ENCODE measurements at regions not wholly inside any gene's neighbourhood (a gene's known extent, or its start where the extent isn't known, plus 50 kb on each side); places are given as distances from the start of the nearest gene placed in this dataset.

DNA sequence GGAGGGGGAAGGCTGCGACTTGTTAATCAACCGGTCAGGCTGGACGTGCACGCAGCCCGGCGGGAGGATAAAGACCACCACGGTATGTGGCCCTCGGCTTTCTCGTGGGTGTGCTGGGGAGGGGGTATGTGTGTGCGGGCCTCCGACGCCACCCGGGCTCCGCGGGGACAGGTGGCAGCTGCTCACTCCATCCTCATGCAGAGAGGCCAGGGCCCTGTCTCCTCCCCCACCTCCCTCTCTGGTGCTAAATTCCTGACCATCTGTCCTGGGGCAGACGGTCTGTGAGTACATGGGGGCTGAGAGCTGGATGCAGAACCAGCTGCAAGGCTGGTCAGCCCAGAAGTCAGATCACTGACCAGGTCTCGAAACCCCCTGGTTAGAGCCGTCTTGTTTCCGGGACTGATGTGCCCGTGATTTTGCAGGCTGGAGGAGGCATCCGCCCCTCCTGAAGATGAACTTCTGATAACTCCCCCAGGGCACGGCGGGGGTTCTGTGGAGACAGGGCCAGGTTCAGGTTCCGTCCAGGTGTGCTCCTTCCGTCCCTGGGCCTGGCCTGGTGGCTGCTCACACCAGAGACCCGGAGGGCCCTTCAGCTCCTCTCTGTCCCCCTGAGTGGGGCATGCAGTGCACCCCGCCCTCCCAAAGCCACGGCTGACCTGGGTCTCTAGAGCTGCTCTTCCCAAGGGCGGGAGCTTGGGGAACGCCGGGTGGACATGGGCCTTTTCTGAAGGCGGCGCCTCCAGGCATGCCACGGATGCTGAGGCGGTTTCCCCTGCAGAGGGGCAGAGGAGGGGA lies 1119.7 kb downstream of the BRD1 start:
- no peaks in the 10 kb centered on the region; a peak in 1 of 4 replicates for H3K9me3 ChIP-seq (ENCODE audit: control insufficient read depth in 1 of 2, insufficient read depth in 1 of 2, low read depth in 1 of 2, low read length in 2 of 2)
- TF ChIP-seq, protein P1, sequence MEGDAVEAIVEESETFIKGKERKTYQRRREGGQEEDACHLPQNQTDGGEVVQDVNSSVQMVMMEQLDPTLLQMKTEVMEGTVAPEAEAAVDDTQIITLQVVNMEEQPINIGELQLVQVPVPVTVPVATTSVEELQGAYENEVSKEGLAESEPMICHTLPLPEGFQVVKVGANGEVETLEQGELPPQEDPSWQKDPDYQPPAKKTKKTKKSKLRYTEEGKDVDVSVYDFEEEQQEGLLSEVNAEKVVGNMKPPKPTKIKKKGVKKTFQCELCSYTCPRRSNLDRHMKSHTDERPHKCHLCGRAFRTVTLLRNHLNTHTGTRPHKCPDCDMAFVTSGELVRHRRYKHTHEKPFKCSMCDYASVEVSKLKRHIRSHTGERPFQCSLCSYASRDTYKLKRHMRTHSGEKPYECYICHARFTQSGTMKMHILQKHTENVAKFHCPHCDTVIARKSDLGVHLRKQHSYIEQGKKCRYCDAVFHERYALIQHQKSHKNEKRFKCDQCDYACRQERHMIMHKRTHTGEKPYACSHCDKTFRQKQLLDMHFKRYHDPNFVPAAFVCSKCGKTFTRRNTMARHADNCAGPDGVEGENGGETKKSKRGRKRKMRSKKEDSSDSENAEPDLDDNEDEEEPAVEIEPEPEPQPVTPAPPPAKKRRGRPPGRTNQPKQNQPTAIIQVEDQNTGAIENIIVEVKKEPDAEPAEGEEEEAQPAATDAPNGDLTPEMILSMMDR (IDR thresholded peaks at IDR 0.05 in 2 of 3, conservative IDR thresholded peaks at IDR 0.05 in 1 of 3; ENCODE audit: borderline replicate concordance in 1 of 3, insufficient read depth in 1 of 3, low read depth in 2 of 3, low read length in 2 of 3), result no peak
- TF ChIP-seq ZBTB33 (IDR thresholded peaks at IDR 0.05; ENCODE audit: extremely low read depth, insufficient replicate concordance, low read length), result no peak
- no peak for TF ChIP-seq YY1 (IDR thresholded peaks at IDR 0.05; ENCODE audit: extremely low read depth, insufficient replicate concordance, low read depth, low read length)
- no peak for TF ChIP-seq SP1 (IDR thresholded peaks at IDR 0.05; ENCODE audit: low read depth)
- TF ChIP-seq SIN3A (IDR thresholded peaks at IDR 0.05; ENCODE audit: low read depth), result no peak
- no peak for TF ChIP-seq ELF1 (IDR thresholded peaks at IDR 0.05; ENCODE audit: borderline replicate concordance, low read depth)
- no peak for TF ChIP-seq SRF (IDR thresholded peaks at IDR 0.05; ENCODE audit: low read depth)
- TF ChIP-seq RAD21 (IDR thresholded peaks at IDR 0.05; ENCODE audit: low read depth), result no peak
- TF ChIP-seq EGR1 (IDR thresholded peaks at IDR 0.05; ENCODE audit: low read depth), result no peak
- no peak for TF ChIP-seq EZH2 (IDR thresholded peaks at IDR 0.05)
- TF ChIP-seq CEBPB (IDR thresholded peaks at IDR 0.05; ENCODE audit: low read depth), result no peak
- TF ChIP-seq, protein P2, sequence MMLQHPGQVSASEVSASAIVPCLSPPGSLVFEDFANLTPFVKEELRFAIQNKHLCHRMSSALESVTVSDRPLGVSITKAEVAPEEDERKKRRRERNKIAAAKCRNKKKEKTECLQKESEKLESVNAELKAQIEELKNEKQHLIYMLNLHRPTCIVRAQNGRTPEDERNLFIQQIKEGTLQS (IDR thresholded peaks at IDR 0.05), result no peak
- TF ChIP-seq ZNF274 (IDR thresholded peaks at IDR 0.05; ENCODE audit: low read depth, low read length), result no peak
- TF ChIP-seq CBX3 (IDR thresholded peaks at IDR 0.05; ENCODE audit: low read depth), result no peak
- TF ChIP-seq ZFX (IDR thresholded peaks at IDR 0.05), result no peak
- no peak for TF ChIP-seq MAX (IDR thresholded peaks at IDR 0.05)
- no peak for ATAC-seq

More for the DNA sequence above, 1119.7 kb downstream of the BRD1 start:
- Histone ChIP-seq H3K27ac (ENCODE audit: low read depth, low read length) (no peak overlapping the region), H3K4me3 (replicated peaks in 1 of 2; ENCODE audit: low read depth in 1 of 2, low read length in 2 of 2) (no peak overlapping the region), H3K9ac (ENCODE audit: low read length) (no peak overlapping the region), H3K9me2 (ENCODE audit: insufficient read depth) (no peaks in the 10 kb centered on the region), H3K4me2 (ENCODE audit: low read length) (no peak overlapping the region), H3K4me1 (ENCODE audit: control insufficient read depth in 1 of 2, insufficient read depth in 2 of 2, low read length in 2 of 2) (no peaks in the 10 kb centered on the region), H3K79me2 (ENCODE audit: insufficient read depth, low read length) (no peaks in the 10 kb centered on the region), H3K36me3 (ENCODE audit: control insufficient read depth in 1 of 2, insufficient read depth in 2 of 2, low read length in 2 of 2) (no peaks in the 10 kb centered on the region), H2AFZ (ENCODE audit: low read depth, low read length, poor library complexity, severe bottlenecking) (no peak overlapping the region), H4K20me1 (ENCODE audit: insufficient read depth) (no peaks in the 10 kb centered on the region), H3K27me3 (ENCODE audit: insufficient read depth, low read length) (no peaks in the 10 kb centered on the region)
- CTCF ChIA-PET, result no interaction called here
- RAD21 ChIA-PET (ENCODE audit: low non-redundant PET in 1 of 2, low total read pairs in 2 of 2, uncharacterized antibody in 2 of 2, unreplicated experiment in 2 of 2), result no interaction called here
- POLR2A ChIA-PET, result no interaction called here
- intact Hi-C loops (cut with micrococcal nuclease), result no loop called here
- DNase-seq (ENCODE audit: low read depth, low spot score), result no peak
- BruUV-seq (replicated peaks), result no TSS peak
